Transverse colon (tissue), 4 donors: ENCODE measurements at regions not wholly inside any gene's neighbourhood (a gene's known extent, or its start where the extent isn't known, plus 50 kb on each side); places are given as distances from the start of the nearest gene placed in this dataset.
A peak's percentile ranks its signal among the peaks of the same experiment; 100 is the strongest.

Source experiments
- DNase-seq: peaks from one replicate; pipeline ENCODE4 v3.0.0-alpha.2; 2019
- H3K27ac ChIP-seq, 4 donors: fragments of 200-600 bp; sonication (generic); 2 replicates each; pipeline ENCODE4 v1.5.1; 2016 to 2018; ENCODE audit warnings: inconsistent platforms in 4 of 4
- H3K27me3 ChIP-seq: fragments of 200-600 bp; sonication (generic); 2 replicates; pipeline ENCODE4 v1.5.1; 2017; ENCODE audit warnings: inconsistent platforms
- H3K36me3 ChIP-seq, 4 donors: fragments of 200-600 bp; sonication (generic); 2 replicates each; pipeline ENCODE4 v1.5.1; 2017 to 2019; ENCODE audit warnings: inconsistent platforms in 4 of 4
- H3K4me1 ChIP-seq, 4 donors: fragments of 200-600 bp; sonication (generic); 2 replicates each; pipeline ENCODE4 v1.5.1; 2017 to 2020; ENCODE audit warnings: inconsistent platforms in 4 of 4
- H3K4me3 ChIP-seq, 4 donors: fragments of 200-600 bp; sonication (generic); 1 replicate in 1 of 4; 2 replicates in 3 of 4; pipeline versions ENCODE4 v1.5.1 to v1.6.1; 2017 to 2019; ENCODE audit warnings: inconsistent platforms in 4 of 4
- H3K9me3 ChIP-seq, 2 donors: fragments of 200-600 bp; sonication (generic); 2 replicates each; pipeline ENCODE4 v1.5.1; 2017 to 2019; ENCODE audit warnings: inconsistent platforms in 2 of 2
- EP300 ChIP-seq: sonication (generic); formaldehyde crosslinking; IDR thresholded peaks from one replicate; pipeline ENCODE4 v1.6.1; 2017; ENCODE audit warnings: antibody characterized with exemption, low read depth
- POLR2A ChIP-seq: fragments of 450-650 bp; IDR thresholded peaks from one replicate; pipeline ENCODE4 v1.6.1; 2016; ENCODE audit warnings: antibody characterized with exemption, mild to moderate bottlenecking, moderate library complexity
- POLR2AphosphoS5 ChIP-seq, 3 donors: sonication (generic); formaldehyde crosslinking; IDR thresholded peaks; one replicate each; pipeline ENCODE4 v1.6.1; 2016; ENCODE audit warnings: antibody characterized with exemption in 3 of 3
- WGBS, 2 donors: methylation state at CpG; one replicate each; pipeline ENCODE4 v1.1.5; 2018; ENCODE audit warnings: low coverage in 1 of 2; 5-methylcytosine and 5-hydroxymethylcytosine counted together
- in situ Hi-C, 4 donors: fragments of 200-750 bp; cut with MboI; loops; one replicate each; pipeline versions ENCODE4 v1.15.0 to v1.15.1; 2017; ENCODE audit warnings: low sequenced_read_pairs in 3 of 4, low pct_ligation_motif_present in 1 of 4, low pct_unique_long_range_greater_than_20kb in 1 of 4
- intact Hi-C: fragments of 100-400 bp; cut with DNase I; formaldehyde crosslinking; loops from one replicate; pipeline ENCODE4 v1.15.1; 2023; ENCODE audit warnings: low total_unique reads
- TF ChIP-seq, protein P1 (sequence below), 5 experiments: fragments of 200-600 bp in 3 of 5; fragments of 450-650 bp in 2 of 5; sonication (generic) in 3 of 5; IDR thresholded peaks; 1 replicate in 2 of 5; 2 replicates in 3 of 5; pipeline ENCODE4 v1.5.1; 2016 to 2017; ENCODE audit warnings: antibody characterized with exemption in 5 of 5, inconsistent platforms in 3 of 5, mild to moderate bottlenecking in 2 of 5, moderate library complexity in 1 of 5

DNA sequence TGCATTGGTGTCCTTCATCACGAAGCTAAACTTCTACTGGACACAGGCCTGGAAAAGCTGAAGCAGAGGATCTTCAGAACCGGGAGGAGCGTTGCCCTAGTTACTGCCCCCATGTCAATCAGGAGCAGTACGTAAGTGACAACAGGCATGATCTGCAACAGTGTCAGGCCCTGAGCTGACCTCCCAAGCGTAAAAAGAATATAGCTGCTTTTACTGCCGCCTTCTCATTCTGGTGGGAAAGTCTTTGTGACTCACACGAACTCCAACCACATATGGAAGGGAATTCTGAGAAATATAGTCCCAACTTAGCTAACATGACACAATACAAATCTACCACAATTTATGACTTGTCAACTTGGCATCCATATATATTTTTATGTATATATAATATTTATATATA is 1007.7 kb upstream of the CDH2 start:
- H3K4me1 ChIP-seq: peaks cover 0 to 4% (median 0%) of the 10 kb centered on the region in 4 donors
- no peaks in the 10 kb centered on the region for H3K27me3 ChIP-seq
- H3K9me3 ChIP-seq: no peaks in the 10 kb centered on the region
- in situ Hi-C loops: no loop called here
- H3K36me3 ChIP-seq: no peaks in the 10 kb centered on the region
- no peak for TF ChIP-seq POLR2AphosphoS5 (IDR thresholded peaks at IDR 0.05)
- no peak for TF ChIP-seq POLR2A
- TF ChIP-seq, protein P1, sequence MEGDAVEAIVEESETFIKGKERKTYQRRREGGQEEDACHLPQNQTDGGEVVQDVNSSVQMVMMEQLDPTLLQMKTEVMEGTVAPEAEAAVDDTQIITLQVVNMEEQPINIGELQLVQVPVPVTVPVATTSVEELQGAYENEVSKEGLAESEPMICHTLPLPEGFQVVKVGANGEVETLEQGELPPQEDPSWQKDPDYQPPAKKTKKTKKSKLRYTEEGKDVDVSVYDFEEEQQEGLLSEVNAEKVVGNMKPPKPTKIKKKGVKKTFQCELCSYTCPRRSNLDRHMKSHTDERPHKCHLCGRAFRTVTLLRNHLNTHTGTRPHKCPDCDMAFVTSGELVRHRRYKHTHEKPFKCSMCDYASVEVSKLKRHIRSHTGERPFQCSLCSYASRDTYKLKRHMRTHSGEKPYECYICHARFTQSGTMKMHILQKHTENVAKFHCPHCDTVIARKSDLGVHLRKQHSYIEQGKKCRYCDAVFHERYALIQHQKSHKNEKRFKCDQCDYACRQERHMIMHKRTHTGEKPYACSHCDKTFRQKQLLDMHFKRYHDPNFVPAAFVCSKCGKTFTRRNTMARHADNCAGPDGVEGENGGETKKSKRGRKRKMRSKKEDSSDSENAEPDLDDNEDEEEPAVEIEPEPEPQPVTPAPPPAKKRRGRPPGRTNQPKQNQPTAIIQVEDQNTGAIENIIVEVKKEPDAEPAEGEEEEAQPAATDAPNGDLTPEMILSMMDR (IDR thresholded peaks at IDR 0.05): no peak
- TF ChIP-seq EP300: no peak
- intact Hi-C loops: no loop called here
- H3K27ac ChIP-seq: no peak overlapping the region
- WGBS, 2 donors: 80 to 81% methylated on average over 6 to 7 of the region's 7 CpGs
- no peak overlapping the region for H3K4me3 ChIP-seq
- DNase-seq: no peak

DNA sequence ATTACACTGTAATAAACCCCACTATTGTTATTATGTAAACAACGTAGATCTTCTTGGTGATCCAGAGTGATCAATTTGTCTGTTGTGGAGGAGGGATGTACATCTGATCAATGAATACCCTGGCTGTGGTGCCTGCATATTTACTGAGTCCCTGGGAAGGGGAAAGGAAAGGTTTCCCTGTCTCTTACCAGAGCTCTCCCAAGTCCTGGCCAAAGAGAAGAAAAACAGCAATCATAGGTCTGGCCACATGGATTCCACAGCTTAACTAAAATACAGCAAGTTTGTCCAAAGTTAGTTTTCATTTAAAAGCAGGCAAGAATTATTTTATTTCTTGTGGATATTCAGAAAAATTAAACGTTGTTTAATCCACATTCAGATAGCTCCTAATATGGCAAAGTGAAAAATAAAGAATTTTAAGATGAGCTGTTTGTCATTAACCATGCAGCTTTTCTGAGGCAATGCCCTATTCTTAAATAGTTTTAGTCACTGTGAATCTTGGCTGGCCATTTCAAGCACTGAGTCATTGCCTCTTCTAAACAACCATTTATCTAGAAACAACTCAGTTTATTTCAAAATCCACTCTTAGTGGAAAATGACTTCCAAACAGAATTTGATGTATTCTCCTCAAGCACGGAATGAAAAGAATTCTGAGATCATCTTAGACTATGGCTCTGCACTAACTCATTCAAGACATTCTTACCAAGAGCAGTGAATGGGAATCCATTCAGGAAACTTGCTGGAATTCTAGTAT is 1004.4 kb upstream of the CDH2 start:
- H3K9me3 ChIP-seq: no peaks in the 10 kb centered on the region
- peak; percentile 9 to 48 (median 38) for TF ChIP-seq POLR2AphosphoS5 (IDR thresholded peaks at IDR 0.05)
- TF ChIP-seq, protein P1 (IDR thresholded peaks at IDR 0.05): no peak
- no peaks in the 10 kb centered on the region for H3K36me3 ChIP-seq
- no peak overlapping the region for H3K4me3 ChIP-seq
- DNase-seq: no peak
- H3K27ac ChIP-seq: peak overlapping the region; percentile 21 to 66 (median 47)
- intact Hi-C loops: no loop called here
- peaks cover 0 to 4% (median 0%) of the 10 kb centered on the region in 4 donors for H3K4me1 ChIP-seq
- in situ Hi-C loops: no loop called here
- no peaks in the 10 kb centered on the region for H3K27me3 ChIP-seq
- WGBS, 2 donors: 48 to 55% methylated on average over 3 of the region's 3 CpGs

DNA sequence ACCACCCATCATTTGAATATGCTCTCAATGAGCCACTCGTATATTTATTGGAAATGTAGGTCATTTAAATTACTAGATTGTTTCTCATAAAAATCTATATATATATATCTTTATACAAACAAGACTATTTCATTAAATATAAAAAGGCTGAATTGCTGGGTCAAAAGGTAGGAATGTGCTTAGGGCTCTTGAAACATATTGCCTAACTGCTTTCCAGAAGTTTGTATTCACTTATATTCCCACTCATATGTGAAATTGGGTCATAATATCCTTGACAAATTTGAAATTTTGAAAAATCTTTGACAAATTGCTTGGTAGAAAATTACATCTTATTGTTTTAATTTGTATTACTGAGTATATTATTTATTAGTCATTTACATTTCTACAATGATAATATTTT is 999.8 kb upstream of the CDH2 start:
- intact Hi-C loops: no loop called here
- Histone ChIP-seq H3K4me1 (peaks cover 0 to 2% (median under 1%) of the 10 kb centered on the region in 4 donors), H3K4me3 (no peak overlapping the region), H3K9me3 (no peaks in the 10 kb centered on the region), H3K27ac (no peak overlapping the region), H3K27me3 (no peaks in the 10 kb centered on the region), H3K36me3 (no peaks in the 10 kb centered on the region)
- no peak for DNase-seq
- in situ Hi-C loops: no loop called here
- no peak for TF ChIP-seq EP300
- TF ChIP-seq, protein P1 (IDR thresholded peaks at IDR 0.05): no peak
- TF ChIP-seq POLR2A: no peak
- TF ChIP-seq POLR2AphosphoS5 (IDR thresholded peaks at IDR 0.05): no peak
- 73 to 86% methylated on average over 1 of the region's 1 CpG for WGBS, 2 donors

DNA sequence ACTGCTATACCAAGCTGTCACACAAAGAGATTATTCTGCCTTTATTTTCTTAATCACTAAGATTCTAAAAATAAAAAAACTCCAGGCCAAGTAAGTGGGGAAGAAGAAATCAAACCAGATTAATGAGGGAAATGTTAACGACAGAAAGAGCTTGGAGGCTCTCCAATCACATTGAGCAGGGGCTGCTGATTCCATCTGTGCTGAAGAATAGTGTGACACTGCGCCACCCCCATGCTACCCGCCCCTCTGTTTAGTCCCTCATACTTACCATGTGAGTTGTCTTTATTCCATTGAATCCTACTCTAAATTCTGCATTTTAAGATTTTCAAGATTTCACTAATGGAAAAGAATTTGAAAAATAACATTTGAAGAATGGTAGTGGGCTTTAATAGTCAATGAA is 998.0 kb upstream of the CDH2 start:
- no peak for TF ChIP-seq POLR2AphosphoS5 (IDR thresholded peaks at IDR 0.05)
- TF ChIP-seq, protein P1 (IDR thresholded peaks at IDR 0.05): no peak
- no peak for TF ChIP-seq EP300
- no peak for TF ChIP-seq POLR2A
- WGBS, 2 donors: 67 to 72% methylated on average over 3 of the region's 3 CpGs
- intact Hi-C loops (no loop called here), in situ Hi-C loops (no loop called here)
- peaks cover 0 to 2% (median 0%) of the 10 kb centered on the region in 4 donors for H3K4me1 ChIP-seq
- no peaks in the 10 kb centered on the region for H3K27me3 ChIP-seq
- H3K36me3 ChIP-seq: no peaks in the 10 kb centered on the region
- DNase-seq: no peak
- H3K9me3 ChIP-seq: no peaks in the 10 kb centered on the region
- no peak overlapping the region for H3K27ac ChIP-seq
- H3K4me3 ChIP-seq: no peak overlapping the region
